ENCODE measurements at regions not wholly inside any gene's neighbourhood (a gene's known extent, or its start where the extent isn't known, plus 50 kb on each side); places are given as distances from the start of the nearest gene placed in this dataset.
"Not testable (repeated sequence)": the region's sequence is repeated elsewhere in the genome, so short reads cannot be mapped to it uniquely, and the experiment has no call there.

DNA sequence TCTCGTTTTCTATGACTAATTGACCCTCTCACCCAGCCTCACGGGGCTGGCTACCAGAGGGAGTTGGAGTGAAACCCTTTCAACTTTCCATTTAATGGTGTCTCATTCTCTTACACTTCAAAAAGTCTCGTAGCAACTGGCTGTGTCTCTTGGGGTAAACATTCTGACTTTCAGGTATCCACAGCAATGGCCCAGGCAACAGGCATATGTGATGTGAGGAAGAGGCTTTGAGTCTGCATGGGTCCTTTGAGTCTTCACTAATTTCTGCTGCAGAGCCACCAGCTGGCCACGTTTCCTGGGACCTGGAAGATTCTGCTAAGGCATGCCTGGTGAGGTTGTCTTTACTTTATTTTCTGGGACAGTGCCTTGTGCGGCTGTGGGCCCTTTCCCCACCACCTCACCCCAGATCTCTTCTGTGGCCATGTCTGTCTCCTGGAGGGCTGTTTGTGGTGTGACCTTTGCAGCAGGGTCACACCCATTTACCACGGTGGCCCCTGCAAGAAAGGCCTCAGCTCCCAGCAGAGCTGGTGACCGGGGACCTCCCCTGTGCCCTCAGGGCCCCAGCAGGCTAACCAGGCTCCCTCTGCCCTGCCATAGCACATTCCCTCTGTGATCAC lies 112.5 kb upstream of the FRG1 start:
- no peak for DNase-seq (ENCODE audit: low read depth)

DNA sequence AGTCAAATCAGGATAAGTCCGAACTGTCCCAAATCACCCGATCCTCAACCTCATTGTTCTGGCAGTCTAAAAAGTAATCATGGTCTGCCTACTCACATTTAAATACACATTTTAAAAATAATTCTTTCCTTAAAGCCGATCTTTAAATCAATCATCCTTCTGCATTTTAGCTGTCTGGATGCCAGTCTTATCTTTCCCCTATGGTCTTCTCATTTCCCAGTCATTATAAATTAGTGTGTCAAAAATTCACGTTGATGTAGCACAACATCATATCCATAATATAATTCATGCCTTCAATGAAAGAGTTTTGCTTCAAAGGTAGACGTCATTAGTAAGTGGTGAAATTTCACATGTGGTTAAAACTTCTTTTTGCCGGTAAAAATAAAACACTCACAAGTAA lies 108.1 kb upstream of the FRG1 start:
- no peak for DNase-seq (ENCODE audit: low read depth)

DNA sequence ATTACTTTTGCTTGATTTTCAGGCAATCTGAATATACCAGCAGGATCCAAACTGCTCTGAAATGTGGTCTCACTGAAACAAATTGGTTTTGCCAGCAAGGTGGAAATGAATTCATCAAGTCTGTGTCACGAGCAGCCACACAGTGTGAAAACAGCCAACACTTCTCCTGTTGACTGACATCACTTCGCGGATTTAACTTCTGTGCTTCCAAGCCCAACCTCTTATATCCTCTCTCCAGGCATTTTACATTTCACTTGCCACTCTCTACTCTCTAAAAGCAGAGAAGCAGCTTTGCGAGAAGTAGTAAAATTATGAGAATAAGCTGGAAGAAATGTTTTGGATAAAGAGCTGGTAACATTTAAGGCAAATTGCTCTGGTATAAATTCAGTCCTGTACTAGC lies 106.1 kb upstream of the FRG1 start:
- DNase-seq (ENCODE audit: low read depth) = no peak

DNA sequence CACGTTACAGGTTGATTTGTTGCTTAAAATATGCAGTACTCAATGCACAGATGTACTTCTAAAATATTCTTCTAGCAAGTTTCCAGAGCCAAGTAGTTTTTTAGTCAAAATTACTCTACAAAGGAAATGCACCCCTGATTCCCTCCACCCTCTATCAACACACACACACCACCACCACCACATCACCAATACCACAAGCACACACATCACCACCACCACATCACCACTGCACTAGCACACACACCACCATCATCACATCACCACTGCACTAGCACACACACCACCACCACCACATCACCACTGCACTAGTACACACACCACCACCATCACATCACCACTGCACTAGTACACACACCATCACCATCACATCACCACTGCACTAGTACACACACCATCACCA lies 105.2 kb upstream of the FRG1 start:
- no peak for DNase-seq (ENCODE audit: low read depth)

DNA sequence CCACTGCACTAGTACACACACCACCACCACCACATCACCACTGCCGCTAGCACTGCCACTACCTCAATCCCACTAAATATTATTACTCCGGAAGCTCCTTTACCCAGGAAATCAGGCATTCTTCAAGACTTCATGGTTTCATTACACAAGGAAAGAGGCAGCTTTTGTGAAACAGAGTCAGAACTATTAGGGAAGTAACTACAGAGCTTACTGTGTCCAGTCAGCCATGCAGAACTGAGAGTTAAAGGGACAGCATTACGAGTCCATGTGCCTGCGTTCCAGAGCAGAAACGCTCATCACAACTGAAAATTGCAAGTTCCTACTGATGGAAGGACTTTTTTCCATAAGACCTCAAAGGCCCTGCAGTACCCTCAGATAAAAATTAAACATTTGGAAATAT lies 103.2 kb upstream of the FRG1 start:
- DNase-seq (ENCODE audit: low read depth) = no peak

DNA sequence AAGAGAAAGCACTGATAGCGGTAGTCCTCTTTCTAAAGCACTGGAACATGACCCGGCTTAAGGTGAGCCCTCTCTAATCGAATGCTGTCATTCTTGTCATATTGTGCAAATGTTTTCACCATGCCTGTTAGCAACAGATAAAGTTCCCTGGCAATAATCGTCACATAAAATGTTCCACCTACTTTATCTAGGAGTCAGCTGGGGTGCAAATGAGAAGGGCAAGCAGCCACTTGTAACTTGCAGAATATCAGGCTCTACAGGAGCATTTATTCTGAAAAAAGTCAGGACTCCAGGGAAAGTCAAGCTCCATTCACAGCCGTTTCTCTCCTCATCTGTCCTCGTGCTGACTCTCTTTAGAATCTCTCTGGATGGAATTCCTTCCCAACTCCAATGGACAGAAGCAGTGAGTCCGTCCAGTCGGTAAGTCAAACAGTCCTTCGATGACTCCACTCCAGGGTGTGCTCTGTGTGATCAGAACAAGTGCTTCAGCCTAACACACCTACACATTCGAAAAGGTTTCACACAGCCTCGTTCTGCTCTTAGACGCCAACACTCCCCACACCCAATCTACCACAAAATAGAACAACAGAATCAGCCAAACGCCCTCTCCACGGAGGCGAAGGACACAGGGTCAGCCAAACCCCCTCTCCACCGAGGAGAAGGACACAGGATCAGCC lies 101.7 kb upstream of the FRG1 start:
- DNase-seq (ENCODE audit: low read depth) = no peak

DNA sequence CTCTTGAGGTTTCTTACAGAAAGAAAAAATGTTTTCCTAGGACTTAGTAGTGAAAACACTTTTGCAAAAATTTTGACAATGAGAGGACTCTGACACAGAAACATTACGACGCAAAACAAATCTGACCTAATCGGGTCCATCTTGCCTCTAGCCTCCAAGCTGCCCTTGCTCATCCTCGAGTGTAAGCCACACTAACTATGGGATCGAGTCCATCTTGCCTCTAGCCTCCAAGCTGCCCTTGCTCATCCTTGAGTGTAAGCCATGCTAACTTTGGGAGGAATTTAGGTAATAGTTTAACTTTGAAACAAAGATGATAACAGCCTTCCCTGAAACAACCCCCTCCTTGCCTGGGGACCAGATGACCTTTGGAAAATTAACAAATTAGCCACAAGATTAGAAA lies 100.3 kb upstream of the FRG1 start:
- DNase-seq (ENCODE audit: low read depth) = no peak

DNA sequence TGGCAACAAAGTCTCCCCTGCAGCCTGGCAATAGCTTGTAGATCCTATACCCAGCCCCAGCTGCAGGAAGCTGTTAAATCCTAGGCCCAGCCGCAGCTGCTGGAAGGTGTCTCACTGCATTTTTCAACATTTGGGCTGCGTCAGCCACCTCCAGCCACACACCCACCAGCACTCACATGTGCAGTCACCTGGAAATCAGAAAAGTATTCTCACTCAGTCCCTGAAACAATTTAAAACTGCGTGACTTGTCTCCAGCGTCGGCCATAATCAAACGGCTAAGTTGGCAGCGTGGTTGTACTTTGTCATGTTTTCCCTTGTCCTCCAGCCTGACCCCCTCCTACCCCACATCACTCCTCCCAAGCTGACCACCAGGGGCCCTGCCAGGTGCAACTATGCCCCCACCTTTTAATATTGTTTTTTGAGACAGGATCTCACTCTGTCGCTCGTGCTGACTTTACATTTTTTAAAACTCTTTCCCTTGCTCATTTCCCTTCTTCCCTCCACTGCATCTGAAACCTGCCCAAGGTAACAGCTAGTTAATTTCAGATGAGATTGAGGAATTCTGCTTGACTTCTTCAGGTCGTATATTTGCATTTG lies 97.2 kb upstream of the FRG1 start:
- no peak for DNase-seq (ENCODE audit: low read depth)

DNA sequence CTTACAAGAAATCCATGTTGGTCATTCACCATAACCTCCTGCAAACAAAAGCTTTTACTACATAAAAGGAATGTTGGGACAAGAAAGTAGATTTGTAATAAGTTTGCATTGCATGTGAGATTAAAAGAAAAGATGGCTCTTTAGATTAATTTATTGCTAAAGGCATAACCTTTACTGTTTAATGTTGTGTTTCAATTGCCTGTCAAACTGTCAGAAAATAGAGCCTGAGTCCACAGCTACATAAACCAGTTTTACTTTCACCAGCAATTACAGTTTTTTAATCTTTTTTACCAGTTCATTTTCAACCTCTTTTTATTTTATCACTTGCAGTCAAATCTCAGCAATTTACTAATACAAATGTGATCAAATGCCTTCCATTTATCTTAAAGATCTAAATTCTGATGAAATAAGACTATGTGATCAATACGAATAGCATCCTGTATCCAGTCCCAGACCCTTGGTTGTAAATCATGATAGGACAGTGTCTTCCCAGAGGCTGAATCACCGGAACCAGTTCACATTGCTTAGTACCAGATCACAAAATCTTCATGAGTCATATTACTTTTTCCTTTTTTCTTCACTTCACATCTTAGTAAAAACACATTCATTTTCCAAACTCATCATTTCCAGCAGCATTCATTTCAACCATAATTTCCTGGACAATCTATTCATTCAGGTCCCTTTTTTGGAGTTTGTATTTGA lies 95.4 kb upstream of the FRG1 start:
- DNase-seq (ENCODE audit: low read depth) = no peak

DNA sequence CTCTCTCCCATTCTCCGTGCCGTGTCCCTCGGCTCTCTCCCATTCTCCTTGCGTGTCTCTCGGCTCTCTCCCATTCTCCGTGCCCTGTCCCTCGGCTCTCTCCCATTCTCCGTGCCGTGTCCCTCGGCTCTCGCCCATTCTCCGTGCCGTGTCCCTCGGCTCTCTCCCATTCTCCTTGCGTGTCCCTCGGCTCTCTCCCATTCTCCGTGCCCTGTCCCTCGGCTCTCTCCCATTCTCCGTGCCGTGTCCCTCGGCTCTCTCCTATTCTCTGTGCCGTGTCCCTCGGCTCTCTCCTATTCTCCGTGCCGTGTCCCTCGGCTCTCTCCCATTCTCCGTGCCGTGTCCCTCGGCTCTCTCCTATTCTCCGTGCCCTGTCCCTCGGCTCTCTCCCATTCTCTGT lies 94.6 kb upstream of the FRG1 start:
- DNase-seq (ENCODE audit: low read depth) = not testable (repeated sequence)

DNA sequence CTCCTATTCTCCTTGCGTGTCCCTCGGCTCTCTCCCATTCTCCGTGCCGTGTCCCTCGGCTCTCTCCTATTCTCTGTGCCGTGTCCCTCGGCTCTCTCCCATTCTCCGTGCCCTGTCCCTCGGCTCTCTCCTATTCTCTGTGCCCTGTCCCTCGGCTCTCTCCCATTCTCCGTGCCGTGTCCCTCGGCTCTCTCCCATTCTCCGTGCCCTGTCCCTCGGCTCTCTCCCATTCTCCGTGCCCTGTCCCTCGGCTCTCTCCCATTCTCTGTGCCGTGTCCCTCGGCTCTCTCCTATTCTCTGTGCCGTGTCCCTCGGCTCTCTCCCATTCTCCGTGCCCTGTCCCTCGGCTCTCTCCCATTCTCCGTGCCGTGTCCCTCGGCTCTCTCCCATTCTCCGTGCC lies 94.1 kb upstream of the FRG1 start:
- DNase-seq (ENCODE audit: low read depth) = not testable (repeated sequence)

DNA sequence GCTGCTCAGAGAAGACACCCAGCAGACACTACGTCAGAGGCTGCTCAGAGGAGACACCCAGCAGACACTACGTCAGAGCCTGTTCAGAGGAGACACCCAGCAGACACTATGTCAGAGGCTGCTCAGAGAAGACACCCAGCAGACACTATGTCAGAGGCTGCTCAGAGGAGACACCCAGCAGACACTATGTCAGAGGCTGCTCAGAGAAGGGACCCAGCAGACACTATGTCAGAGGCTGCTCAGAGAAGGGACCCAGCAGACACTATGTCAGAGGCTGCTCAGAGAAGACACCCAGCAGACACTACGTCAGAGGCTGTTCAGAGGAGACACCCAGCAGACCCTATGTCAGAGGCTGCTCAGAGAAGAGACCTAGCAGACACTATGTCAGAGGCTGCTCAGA lies 92.0 kb upstream of the FRG1 start:
- DNase-seq (ENCODE audit: low read depth) = not testable (repeated sequence)

DNA sequence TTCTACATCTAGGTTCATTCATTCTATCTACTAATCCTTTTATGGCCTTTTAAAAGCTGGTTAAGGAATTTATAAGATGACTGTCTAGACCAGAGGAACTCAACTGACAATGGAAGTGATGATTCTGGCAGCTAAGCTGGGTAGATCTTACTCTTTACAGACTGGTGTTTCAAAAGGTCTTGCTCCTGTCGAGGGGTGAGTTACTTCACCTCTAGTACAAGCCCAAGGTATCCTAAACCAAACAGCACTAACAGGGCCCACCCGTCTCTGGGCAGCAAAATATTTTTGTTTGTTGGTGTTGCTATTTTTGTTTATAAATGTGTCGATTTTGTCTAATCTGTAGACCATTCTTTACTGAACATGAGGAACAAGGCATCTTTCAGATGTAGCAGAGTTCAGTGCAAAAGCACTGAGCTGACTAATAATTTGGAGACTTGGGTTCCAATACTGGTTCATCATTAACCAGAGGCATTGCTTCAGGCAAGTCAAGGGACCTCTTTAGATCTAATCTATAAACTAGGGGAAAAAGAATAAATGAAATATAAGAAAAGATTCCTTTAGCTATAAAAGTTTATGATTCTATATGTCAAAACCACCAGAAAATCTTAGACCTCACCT lies 90.3 kb upstream of the FRG1 start:
- no peak for DNase-seq (ENCODE audit: low read depth)

DNA sequence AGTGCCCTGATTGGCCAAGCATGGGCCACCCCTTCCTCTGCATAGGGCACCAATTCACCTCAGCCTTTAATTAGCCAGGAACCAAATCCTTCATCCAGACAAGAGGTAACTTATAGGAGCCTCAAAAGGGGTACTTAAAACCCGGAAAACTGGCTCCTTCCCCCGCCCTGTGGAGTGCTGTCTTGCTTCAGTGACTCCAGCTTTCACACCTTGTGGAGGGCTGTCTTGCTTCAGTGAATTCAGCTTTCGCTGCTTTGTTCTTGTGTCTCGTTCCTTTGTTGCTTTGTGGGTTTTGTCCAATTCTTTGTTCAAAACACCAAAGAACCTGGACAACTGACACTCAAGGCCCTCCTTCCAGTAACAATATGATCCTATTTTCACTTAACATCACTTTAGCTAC lies 82.2 kb upstream of the FRG1 start:
- no peak for DNase-seq (ENCODE audit: low read depth)

DNA sequence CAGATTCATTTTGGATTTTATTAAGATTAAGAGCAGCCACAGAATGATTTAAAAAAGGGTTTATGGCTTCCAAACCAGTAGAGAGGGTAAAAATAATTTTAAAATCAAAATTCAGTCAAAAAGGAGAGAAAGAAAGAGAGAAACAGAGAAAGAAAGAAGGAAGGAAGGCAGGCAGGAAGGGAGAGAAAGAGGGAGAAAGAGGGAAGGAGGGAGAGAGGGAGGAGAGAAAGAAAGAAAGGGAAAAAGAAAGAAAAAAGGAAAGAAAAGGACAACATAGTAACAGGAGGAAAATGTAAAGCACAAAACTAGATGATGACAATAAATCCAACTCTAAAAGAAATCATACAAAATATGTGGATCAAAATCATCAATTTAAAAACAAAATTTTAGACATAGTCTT lies 79.6 kb upstream of the FRG1 start:
- DNase-seq (ENCODE audit: low read depth) = no peak

DNA sequence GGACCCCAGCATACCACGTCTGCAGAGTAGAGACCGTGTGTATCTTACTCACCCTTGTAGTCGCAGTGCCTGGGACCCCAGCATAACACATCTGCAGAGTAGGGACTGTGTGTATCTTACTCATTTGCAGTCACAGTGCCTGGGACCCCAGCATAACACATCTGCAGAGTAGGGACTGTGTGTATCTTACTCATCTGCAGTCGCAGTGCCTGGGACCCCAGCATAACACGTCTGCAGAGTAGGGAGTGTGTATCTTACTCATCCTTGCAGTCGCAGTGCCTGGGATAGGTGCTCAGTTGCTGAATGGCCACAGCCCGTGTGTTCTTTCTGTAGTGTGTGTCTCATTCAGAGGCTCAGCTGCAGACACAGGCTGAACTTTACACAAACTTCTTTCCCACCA lies 71.4 kb upstream of the FRG1 start:
- DNase-seq (ENCODE audit: low read depth) = no peak

DNA sequence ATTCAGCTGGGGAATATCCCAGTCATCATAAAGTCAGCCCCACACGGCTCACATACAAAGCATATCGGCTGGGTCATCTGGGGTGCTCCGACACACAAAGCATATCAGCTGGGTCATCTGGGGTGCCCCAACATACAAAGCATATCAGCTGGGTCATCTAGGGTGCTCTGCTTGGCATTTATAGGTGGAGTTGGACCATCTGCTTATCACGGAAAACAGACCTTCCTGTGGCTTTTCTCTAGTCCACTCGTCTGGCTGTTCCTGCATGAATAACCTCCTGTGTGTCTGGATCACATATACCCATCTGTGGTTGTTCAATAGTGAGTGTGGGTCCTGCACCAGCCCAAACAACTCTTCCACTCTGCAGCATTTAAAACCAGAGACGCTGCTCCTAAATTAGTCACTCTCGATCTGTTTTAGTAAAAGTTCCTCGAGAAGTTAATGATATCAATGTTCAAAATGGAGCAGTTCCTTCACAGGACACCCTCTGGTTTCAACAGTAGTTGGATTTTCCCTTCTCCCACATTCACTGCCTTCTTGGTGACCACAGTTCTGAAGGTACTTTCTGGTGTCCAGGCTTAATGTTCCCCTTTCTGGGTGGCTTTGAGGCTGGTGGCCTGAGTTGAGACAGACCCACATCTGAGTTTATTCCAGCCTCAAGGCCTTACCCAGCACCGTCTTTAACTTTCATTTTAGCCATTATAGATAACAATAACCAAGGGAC lies 70.0 kb upstream of the FRG1 start:
- no peak for DNase-seq (ENCODE audit: low read depth)

DNA sequence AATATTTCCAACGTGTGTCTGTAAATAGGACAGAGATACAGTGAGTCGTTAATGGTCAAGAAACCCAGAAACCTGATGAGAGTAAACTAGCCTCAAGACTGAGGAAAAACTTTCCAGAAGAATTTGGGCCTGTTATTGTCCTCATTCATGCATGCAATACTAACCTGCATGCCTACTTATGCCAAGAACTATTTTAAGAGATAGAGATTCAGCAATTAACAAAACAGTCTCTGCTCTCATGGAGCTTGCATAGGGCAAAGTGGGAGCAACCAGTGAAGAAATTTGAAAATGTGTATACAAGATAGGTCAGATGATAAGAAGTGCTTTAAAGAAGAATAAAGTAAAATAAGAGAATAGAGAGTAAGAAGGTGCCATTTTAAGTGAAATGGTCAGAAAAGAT lies 66.1 kb upstream of the FRG1 start:
- no peak for DNase-seq (ENCODE audit: low read depth)

DNA sequence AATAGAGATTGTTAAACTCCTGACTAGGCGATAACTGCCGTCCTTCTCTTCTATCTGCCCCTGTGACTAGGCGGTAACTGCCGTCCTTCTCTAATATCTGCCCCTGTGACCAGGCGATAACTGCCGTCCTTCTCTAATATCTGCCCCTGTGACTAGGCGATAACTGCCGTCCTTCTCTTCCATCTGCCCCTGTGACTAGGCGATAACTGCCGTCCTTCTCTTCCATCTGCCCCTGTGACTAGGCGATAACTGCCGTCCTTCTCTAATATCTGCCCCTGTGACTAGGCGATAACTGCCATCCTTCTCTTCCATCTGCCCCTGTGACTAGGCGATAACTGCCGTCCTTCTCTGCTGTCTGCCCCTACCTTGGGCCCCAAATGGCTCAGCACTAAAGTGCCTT lies 59.5 kb upstream of the FRG1 start:
- not testable (repeated sequence) for DNase-seq (ENCODE audit: low read depth)

DNA sequence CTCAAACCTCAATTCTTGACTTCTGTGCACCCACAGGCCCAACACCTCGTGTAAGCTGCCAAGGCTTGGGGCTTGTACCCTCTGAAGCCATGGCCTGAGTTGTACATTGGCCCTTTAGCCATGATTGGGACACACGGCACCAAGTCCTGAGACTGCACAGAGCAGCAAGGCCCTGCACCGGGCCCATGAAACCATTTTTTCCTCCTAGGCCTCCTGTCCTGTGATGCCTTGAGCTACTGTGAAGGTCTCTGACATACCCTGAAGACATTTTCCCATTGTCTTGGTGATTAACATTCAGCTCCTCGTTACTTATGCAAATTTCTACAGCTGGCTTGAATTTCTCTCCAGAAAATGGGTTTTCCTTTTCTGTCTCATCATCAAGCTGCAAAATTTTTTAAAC lies 52.3 kb upstream of the FRG1 start:
- not testable (repeated sequence) for DNase-seq (ENCODE audit: low read depth)
